ENCODE measurements at regions not wholly inside any gene's neighbourhood (a gene's known extent, or its start where the extent isn't known, plus 50 kb on each side); places are given as distances from the start of the nearest gene placed in this dataset.

DNA sequence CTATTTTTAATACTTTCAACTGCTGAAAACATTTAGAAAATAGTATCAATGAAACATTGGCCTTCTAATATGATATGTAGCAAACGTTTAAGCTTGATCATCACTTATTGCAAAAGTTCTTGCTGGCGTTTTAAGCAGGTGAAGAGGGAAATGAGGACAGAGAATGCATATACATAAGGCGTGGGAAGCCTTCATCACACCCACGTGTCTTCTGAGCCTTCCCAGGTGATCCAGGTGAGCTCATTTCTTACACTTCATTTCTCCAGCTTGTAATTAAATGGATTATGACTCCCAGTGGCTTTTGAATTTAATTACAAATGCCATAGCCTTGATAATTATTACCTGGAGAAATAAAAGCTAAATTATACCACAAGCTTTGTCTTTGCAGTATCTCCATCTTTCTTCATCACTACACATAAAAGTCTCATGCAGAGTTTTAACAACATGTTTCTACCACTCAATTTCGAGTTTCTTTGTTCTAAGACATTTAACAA, 1973.8 kb downstream of the MRPL39 start:
- Mint-ChIP-seq H3K36me3 (ENCODE audit: low read depth) (no peaks in the 10 kb centered on the region), H3K27ac (no peak overlapping the region), H3K4me1 (no peaks in the 10 kb centered on the region), H3K9me3 (peaks cover 26% of the 10 kb centered on the region; the same call in 2 of the 3 replicates), H3K27me3 (ENCODE audit: insufficient read depth, low read depth, poor library complexity) (no peaks in the 10 kb centered on the region), H3K4me3 (no peak overlapping the region)
- Histone ChIP-seq H3F3A (replicated peaks; ENCODE audit: low read depth) (no peaks in the 10 kb centered on the region), H3K27ac (ENCODE audit: low read depth) (no peak overlapping the region), H3K4me2 (no peak overlapping the region), H3K4me3 (no peak overlapping the region), H3K9me2 (ENCODE audit: insufficient read depth) (no peaks in the 10 kb centered on the region), H2AFZ (no peak overlapping the region), H3K36me3 (ENCODE audit: insufficient read depth) (no peaks in the 10 kb centered on the region), H3K79me2 (replicated peaks; ENCODE audit: insufficient read depth) (no peaks in the 10 kb centered on the region), H3K4me1 (ENCODE audit: insufficient read depth) (no peaks in the 10 kb centered on the region), H3K27me3 (ENCODE audit: insufficient read depth) (no peaks in the 10 kb centered on the region), H4K20me1 (replicated peaks; ENCODE audit: insufficient read depth) (no peaks in the 10 kb centered on the region)
- DNase-seq (ENCODE audit: low spot score) (no peak), ATAC-seq (no peak)
- TF ChIP-seq, protein P1, sequence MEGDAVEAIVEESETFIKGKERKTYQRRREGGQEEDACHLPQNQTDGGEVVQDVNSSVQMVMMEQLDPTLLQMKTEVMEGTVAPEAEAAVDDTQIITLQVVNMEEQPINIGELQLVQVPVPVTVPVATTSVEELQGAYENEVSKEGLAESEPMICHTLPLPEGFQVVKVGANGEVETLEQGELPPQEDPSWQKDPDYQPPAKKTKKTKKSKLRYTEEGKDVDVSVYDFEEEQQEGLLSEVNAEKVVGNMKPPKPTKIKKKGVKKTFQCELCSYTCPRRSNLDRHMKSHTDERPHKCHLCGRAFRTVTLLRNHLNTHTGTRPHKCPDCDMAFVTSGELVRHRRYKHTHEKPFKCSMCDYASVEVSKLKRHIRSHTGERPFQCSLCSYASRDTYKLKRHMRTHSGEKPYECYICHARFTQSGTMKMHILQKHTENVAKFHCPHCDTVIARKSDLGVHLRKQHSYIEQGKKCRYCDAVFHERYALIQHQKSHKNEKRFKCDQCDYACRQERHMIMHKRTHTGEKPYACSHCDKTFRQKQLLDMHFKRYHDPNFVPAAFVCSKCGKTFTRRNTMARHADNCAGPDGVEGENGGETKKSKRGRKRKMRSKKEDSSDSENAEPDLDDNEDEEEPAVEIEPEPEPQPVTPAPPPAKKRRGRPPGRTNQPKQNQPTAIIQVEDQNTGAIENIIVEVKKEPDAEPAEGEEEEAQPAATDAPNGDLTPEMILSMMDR (conservative IDR thresholded peaks at IDR 0.05; ENCODE audit: low read depth in 2 of 2) = no peak
- TF ChIP-seq CREB1 (CRISPR knock-in tag; IDR thresholded peaks at IDR 0.05; ENCODE audit: low read depth) = no peak
- TF ChIP-seq EZH2phosphoT487 (IDR thresholded peaks at IDR 0.05; ENCODE audit: unreplicated experiment) = no peak
- TF ChIP-seq ZNF114 (CRISPR knock-in tag; IDR thresholded peaks at IDR 0.05) = no peak
- TF ChIP-seq, protein P2, sequence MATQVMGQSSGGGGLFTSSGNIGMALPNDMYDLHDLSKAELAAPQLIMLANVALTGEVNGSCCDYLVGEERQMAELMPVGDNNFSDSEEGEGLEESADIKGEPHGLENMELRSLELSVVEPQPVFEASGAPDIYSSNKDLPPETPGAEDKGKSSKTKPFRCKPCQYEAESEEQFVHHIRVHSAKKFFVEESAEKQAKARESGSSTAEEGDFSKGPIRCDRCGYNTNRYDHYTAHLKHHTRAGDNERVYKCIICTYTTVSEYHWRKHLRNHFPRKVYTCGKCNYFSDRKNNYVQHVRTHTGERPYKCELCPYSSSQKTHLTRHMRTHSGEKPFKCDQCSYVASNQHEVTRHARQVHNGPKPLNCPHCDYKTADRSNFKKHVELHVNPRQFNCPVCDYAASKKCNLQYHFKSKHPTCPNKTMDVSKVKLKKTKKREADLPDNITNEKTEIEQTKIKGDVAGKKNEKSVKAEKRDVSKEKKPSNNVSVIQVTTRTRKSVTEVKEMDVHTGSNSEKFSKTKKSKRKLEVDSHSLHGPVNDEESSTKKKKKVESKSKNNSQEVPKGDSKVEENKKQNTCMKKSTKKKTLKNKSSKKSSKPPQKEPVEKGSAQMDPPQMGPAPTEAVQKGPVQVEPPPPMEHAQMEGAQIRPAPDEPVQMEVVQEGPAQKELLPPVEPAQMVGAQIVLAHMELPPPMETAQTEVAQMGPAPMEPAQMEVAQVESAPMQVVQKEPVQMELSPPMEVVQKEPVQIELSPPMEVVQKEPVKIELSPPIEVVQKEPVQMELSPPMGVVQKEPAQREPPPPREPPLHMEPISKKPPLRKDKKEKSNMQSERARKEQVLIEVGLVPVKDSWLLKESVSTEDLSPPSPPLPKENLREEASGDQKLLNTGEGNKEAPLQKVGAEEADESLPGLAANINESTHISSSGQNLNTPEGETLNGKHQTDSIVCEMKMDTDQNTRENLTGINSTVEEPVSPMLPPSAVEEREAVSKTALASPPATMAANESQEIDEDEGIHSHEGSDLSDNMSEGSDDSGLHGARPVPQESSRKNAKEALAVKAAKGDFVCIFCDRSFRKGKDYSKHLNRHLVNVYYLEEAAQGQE (IDR thresholded peaks at IDR 0.05; ENCODE audit: unreplicated experiment) = no peak
- no peak for TF ChIP-seq ZNF331 (CRISPR knock-in tag; IDR thresholded peaks at IDR 0.05; ENCODE audit: low read depth)
- no peak for TF ChIP-seq NANOG (IDR thresholded peaks at IDR 0.05; ENCODE audit: borderline replicate concordance)
- no peak for TF ChIP-seq EZH2 (IDR thresholded peaks at IDR 0.05; ENCODE audit: low read depth, unreplicated experiment)
- no peak for TF ChIP-seq JUNB (IDR thresholded peaks at IDR 0.05; ENCODE audit: unreplicated experiment)

DNA sequence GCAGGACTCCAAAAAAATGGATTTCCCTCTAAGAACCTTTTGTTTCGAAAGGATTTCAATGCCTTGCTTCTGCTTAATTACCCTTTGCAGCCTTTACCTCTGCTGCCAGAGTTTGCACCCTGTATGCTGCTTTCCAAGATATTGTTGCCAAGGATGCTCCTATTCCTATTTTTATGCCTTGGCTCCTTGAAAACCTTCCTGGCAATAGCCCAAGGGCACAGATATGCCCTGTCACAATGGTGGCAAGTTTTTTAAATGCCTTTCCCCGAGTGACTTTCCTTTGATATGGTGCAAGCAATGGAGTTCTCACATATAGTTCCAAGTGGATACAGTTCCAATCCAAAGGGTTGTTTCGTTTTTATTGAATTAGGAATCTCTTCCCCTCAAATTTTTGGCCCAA, 1983.0 kb downstream of the MRPL39 start:
- Mint-ChIP-seq H3K4me3 (no peak overlapping the region), H3K9me3 (peaks cover 12% of the 10 kb centered on the region; the same call in 2 of the 3 replicates), H3K4me1 (no peaks in the 10 kb centered on the region), H3K36me3 (ENCODE audit: low read depth) (no peaks in the 10 kb centered on the region), H3K27ac (no peak overlapping the region), H3K27me3 (ENCODE audit: insufficient read depth, low read depth, poor library complexity) (no peaks in the 10 kb centered on the region)
- no peak for ATAC-seq
- Histone ChIP-seq H3F3A (replicated peaks; ENCODE audit: low read depth) (no peaks in the 10 kb centered on the region), H2AFZ (no peak overlapping the region), H3K36me3 (ENCODE audit: insufficient read depth) (peaks cover 5% of the 10 kb centered on the region; the same call in 1 of the 2 replicates), H3K27me3 (ENCODE audit: insufficient read depth) (no peaks in the 10 kb centered on the region), H3K79me2 (replicated peaks; ENCODE audit: insufficient read depth) (no peaks in the 10 kb centered on the region), H3K4me3 (no peak overlapping the region), H3K9me2 (ENCODE audit: insufficient read depth) (no peaks in the 10 kb centered on the region), H3K27ac (ENCODE audit: low read depth) (no peak overlapping the region), H3K4me1 (ENCODE audit: insufficient read depth) (no peaks in the 10 kb centered on the region), H4K20me1 (replicated peaks; ENCODE audit: insufficient read depth) (no peaks in the 10 kb centered on the region), H3K4me2 (no peak overlapping the region)
- no peak for DNase-seq (ENCODE audit: low spot score)
- TF ChIP-seq, protein P2 (IDR thresholded peaks at IDR 0.05; ENCODE audit: unreplicated experiment) = no peak
- TF ChIP-seq EZH2phosphoT487 (IDR thresholded peaks at IDR 0.05; ENCODE audit: unreplicated experiment) = no peak
- TF ChIP-seq POLR2AphosphoS5 (IDR thresholded peaks at IDR 0.05; ENCODE audit: low read depth) = no peak
- TF ChIP-seq NANOG (IDR thresholded peaks at IDR 0.05; ENCODE audit: borderline replicate concordance) = no peak
- TF ChIP-seq STAT1 (IDR thresholded peaks at IDR 0.05; ENCODE audit: unreplicated experiment) = no peak
- TF ChIP-seq, protein P1 (conservative IDR thresholded peaks at IDR 0.05; ENCODE audit: low read depth in 2 of 2) = no peak
- no peak for TF ChIP-seq JUNB (IDR thresholded peaks at IDR 0.05; ENCODE audit: unreplicated experiment)

Data from GM23338 (cell line).